HepG2 (cell line): ENCODE measurements at regions not wholly inside any gene's neighbourhood (a gene's known extent, or its start where the extent isn't known, plus 50 kb on each side); places are given as distances from the start of the nearest gene placed in this dataset.

Experiments used
- ATM ChIP-seq: fragments of 450-650 bp; IDR thresholded peaks from 2 replicates; pipeline ENCODE4 v1.7.1; 2017; ENCODE audit warnings: mild to moderate bottlenecking, borderline replicate concordance
- CHD2 ChIP-seq: IDR thresholded peaks from 2 replicates; pipeline ENCODE4 v1.6.1; 2011; ENCODE audit warnings: low read depth, low read length, improper control_type of control experiment
- DPF2 ChIP-seq: sonication (generic); formaldehyde crosslinking; IDR thresholded peaks from 2 replicates; pipeline ENCODE4 v1.4.0; 2020; ENCODE audit warnings: mild to moderate bottlenecking, low read depth, missing genetic modification reagents, borderline replicate concordance
- MXD4 ChIP-seq: IDR thresholded peaks from 2 replicates; pipeline ENCODE4 v1.6.1; 2016; ENCODE audit warnings: mild to moderate bottlenecking, missing biosample characterization, missing genetic modification reagents
- PHB2 ChIP-seq: fragments of 450-650 bp; IDR thresholded peaks from 2 replicates; pipeline ENCODE4 v1.6.1; 2018; ENCODE audit not compliant: partially characterized antibody
- SAP130 ChIP-seq: IDR thresholded peaks from 2 replicates; pipeline ENCODE4 v1.6.1; 2016; ENCODE audit warnings: low read depth
- ZNF136 ChIP-seq: sonication (generic); formaldehyde crosslinking; IDR thresholded peaks from 2 replicates; pipeline ENCODE4 v1.8.1; 2022; ENCODE audit warnings: low read depth, mild to moderate bottlenecking, moderate library complexity, missing genetic modification reagents
- ZNF234 ChIP-seq: sonication (generic); formaldehyde crosslinking; conservative IDR thresholded peaks from 2 replicates; pipeline ENCODE4 v1.5.1; 2020; ENCODE audit warnings: mild to moderate bottlenecking, missing genetic modification reagents
- ZNF251 ChIP-seq: sonication (generic); formaldehyde crosslinking; IDR thresholded peaks from 2 replicates; pipeline ENCODE4 v1.9.0; 2021; ENCODE audit warnings: mild to moderate bottlenecking, missing genetic modification reagents
- TF ChIP-seq, protein P1 (sequence below): sonication (generic); formaldehyde crosslinking; IDR thresholded peaks from 2 replicates; pipeline ENCODE4 v1.4.0; 2020; ENCODE audit warnings: missing genetic modification reagents
- TF ChIP-seq, protein P2 (sequence below): sonication (generic); formaldehyde crosslinking; IDR thresholded peaks from 2 replicates; pipeline ENCODE4 v1.4.0; 2020; ENCODE audit warnings: missing genetic modification reagents, mild to moderate bottlenecking, borderline replicate concordance
- TF ChIP-seq, protein P3 (sequence below): sonication (generic); formaldehyde crosslinking; IDR thresholded peaks from 2 replicates; pipeline ENCODE4 v1.4.0; 2020; ENCODE audit warnings: missing genetic modification reagents
- TF ChIP-seq, protein P4 (sequence below): IDR thresholded peaks from 2 replicates; pipeline ENCODE4 v1.6.1; 2016; ENCODE audit warnings: low read depth, missing genetic modification reagents, missing compliant biosample characterization
- TF ChIP-seq, protein P5 (sequence below): sonication (generic); formaldehyde crosslinking; IDR thresholded peaks from 2 replicates; pipeline ENCODE4 v1.8.1; 2022; ENCODE audit warnings: mild to moderate bottlenecking, missing genetic modification reagents

DNA sequence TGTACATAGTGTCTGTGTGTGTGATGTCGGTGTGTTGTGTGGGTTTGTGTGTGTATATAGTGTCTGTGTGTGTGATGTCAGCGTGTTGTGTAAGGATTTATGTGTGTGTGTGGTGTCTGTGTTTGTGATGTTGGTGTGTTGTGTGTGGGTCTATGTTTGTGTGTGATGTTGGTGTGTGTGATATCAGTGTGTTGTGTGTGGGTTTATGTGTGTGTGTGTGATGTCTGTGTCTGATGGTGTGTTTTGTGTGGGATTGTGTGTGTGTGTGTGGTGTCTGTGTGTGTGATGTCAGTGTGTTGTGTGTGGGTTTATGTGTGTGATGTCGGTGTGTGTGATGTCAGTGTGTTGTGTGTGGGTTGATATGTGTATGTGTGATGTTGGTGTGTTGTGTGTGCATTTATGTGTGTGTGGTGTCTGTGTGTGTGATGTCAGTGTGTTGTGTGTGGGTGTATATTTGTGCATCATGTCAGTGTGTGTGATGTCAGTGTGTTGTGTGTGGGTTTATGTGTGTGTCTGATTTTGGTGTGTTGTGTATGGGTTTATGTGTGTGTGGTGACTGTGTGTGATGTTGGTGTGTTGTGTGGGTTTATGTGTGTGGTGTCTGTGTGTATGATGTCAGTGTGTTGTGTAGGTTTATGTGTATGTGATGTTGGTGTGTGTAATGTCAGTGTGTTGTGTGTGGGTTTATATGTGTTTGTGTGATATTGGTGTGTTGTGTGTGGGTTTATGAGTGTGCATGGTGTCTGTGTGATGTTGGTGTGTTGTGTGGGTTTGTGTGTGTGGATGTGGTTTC, 102.4 kb upstream of the CD93 start (continued):
- TF ChIP-seq, protein P1, sequence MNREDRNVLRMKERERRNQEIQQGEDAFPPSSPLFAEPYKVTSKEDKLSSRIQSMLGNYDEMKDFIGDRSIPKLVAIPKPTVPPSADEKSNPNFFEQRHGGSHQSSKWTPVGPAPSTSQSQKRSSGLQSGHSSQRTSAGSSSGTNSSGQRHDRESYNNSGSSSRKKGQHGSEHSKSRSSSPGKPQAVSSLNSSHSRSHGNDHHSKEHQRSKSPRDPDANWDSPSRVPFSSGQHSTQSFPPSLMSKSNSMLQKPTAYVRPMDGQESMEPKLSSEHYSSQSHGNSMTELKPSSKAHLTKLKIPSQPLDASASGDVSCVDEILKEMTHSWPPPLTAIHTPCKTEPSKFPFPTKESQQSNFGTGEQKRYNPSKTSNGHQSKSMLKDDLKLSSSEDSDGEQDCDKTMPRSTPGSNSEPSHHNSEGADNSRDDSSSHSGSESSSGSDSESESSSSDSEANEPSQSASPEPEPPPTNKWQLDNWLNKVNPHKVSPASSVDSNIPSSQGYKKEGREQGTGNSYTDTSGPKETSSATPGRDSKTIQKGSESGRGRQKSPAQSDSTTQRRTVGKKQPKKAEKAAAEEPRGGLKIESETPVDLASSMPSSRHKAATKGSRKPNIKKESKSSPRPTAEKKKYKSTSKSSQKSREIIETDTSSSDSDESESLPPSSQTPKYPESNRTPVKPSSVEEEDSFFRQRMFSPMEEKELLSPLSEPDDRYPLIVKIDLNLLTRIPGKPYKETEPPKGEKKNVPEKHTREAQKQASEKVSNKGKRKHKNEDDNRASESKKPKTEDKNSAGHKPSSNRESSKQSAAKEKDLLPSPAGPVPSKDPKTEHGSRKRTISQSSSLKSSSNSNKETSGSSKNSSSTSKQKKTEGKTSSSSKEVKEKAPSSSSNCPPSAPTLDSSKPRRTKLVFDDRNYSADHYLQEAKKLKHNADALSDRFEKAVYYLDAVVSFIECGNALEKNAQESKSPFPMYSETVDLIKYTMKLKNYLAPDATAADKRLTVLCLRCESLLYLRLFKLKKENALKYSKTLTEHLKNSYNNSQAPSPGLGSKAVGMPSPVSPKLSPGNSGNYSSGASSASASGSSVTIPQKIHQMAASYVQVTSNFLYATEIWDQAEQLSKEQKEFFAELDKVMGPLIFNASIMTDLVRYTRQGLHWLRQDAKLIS (CRISPR knock-in tag), result no peak
- TF ChIP-seq PHB2, result peak; percentile 37
- TF ChIP-seq, protein P2, sequence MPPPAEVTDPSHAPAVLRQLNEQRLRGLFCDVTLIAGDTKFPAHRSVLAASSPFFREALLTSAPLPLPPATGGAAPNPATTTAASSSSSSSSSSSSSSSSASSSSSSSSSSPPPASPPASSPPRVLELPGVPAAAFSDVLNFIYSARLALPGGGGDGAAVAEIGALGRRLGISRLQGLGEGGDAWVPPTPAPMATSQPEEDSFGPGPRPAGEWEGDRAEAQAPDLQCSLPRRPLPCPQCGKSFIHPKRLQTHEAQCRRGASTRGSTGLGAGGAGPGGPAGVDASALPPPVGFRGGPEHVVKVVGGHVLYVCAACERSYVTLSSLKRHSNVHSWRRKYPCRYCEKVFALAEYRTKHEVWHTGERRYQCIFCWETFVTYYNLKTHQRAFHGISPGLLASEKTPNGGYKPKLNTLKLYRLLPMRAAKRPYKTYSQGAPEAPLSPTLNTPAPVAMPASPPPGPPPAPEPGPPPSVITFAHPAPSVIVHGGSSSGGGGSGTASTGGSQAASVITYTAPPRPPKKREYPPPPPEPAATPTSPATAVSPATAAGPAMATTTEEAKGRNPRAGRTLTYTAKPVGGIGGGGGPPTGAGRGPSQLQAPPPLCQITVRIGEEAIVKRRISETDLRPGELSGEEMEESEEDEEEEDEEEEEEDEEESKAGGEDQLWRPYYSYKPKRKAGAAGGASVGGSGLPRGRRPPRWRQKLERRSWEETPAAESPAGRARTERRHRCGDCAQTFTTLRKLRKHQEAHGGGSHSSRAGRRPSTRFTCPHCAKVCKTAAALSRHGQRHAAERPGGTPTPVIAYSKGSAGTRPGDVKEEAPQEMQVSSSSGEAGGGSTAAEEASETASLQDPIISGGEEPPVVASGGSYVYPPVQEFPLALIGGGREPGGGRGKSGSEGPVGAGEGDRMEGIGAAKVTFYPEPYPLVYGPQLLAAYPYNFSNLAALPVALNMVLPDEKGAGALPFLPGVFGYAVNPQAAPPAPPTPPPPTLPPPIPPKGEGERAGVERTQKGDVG (CRISPR knock-in tag), result no peak
- TF ChIP-seq, protein P3, sequence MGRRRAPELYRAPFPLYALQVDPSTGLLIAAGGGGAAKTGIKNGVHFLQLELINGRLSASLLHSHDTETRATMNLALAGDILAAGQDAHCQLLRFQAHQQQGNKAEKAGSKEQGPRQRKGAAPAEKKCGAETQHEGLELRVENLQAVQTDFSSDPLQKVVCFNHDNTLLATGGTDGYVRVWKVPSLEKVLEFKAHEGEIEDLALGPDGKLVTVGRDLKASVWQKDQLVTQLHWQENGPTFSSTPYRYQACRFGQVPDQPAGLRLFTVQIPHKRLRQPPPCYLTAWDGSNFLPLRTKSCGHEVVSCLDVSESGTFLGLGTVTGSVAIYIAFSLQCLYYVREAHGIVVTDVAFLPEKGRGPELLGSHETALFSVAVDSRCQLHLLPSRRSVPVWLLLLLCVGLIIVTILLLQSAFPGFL (CRISPR knock-in tag), result no peak
- no peak for TF ChIP-seq SAP130 (CRISPR knock-in tag)
- TF ChIP-seq ZNF136 (CRISPR knock-in tag), result no peak
- TF ChIP-seq ZNF234, result no peak
- no peak for TF ChIP-seq MXD4 (CRISPR knock-in tag)
- no peak; the same call in 1 of the 2 replicates for TF ChIP-seq DPF2
- peak; percentile 72; the same call in 1 of the 2 replicates for TF ChIP-seq ATM
- no peak for TF ChIP-seq CHD2
- TF ChIP-seq, protein P4, sequence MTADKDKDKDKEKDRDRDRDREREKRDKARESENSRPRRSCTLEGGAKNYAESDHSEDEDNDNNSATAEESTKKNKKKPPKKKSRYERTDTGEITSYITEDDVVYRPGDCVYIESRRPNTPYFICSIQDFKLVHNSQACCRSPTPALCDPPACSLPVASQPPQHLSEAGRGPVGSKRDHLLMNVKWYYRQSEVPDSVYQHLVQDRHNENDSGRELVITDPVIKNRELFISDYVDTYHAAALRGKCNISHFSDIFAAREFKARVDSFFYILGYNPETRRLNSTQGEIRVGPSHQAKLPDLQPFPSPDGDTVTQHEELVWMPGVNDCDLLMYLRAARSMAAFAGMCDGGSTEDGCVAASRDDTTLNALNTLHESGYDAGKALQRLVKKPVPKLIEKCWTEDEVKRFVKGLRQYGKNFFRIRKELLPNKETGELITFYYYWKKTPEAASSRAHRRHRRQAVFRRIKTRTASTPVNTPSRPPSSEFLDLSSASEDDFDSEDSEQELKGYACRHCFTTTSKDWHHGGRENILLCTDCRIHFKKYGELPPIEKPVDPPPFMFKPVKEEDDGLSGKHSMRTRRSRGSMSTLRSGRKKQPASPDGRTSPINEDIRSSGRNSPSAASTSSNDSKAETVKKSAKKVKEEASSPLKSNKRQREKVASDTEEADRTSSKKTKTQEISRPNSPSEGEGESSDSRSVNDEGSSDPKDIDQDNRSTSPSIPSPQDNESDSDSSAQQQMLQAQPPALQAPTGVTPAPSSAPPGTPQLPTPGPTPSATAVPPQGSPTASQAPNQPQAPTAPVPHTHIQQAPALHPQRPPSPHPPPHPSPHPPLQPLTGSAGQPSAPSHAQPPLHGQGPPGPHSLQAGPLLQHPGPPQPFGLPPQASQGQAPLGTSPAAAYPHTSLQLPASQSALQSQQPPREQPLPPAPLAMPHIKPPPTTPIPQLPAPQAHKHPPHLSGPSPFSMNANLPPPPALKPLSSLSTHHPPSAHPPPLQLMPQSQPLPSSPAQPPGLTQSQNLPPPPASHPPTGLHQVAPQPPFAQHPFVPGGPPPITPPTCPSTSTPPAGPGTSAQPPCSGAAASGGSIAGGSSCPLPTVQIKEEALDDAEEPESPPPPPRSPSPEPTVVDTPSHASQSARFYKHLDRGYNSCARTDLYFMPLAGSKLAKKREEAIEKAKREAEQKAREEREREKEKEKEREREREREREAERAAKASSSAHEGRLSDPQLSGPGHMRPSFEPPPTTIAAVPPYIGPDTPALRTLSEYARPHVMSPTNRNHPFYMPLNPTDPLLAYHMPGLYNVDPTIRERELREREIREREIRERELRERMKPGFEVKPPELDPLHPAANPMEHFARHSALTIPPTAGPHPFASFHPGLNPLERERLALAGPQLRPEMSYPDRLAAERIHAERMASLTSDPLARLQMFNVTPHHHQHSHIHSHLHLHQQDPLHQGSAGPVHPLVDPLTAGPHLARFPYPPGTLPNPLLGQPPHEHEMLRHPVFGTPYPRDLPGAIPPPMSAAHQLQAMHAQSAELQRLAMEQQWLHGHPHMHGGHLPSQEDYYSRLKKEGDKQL (CRISPR knock-in tag), result no peak
- TF ChIP-seq, protein P5, sequence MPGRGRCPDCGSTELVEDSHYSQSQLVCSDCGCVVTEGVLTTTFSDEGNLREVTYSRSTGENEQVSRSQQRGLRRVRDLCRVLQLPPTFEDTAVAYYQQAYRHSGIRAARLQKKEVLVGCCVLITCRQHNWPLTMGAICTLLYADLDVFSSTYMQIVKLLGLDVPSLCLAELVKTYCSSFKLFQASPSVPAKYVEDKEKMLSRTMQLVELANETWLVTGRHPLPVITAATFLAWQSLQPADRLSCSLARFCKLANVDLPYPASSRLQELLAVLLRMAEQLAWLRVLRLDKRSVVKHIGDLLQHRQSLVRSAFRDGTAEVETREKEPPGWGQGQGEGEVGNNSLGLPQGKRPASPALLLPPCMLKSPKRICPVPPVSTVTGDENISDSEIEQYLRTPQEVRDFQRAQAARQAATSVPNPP (CRISPR knock-in tag), result no peak
- no peak for TF ChIP-seq ZNF251 (CRISPR knock-in tag)
